ENCODE measurements at regions not wholly inside any gene's neighbourhood (a gene's known extent, or its start where the extent isn't known, plus 50 kb on each side); places are given as distances from the start of the nearest gene placed in this dataset.
A peak's percentile ranks its signal among the peaks of the same experiment; 100 is the strongest.

DNA sequence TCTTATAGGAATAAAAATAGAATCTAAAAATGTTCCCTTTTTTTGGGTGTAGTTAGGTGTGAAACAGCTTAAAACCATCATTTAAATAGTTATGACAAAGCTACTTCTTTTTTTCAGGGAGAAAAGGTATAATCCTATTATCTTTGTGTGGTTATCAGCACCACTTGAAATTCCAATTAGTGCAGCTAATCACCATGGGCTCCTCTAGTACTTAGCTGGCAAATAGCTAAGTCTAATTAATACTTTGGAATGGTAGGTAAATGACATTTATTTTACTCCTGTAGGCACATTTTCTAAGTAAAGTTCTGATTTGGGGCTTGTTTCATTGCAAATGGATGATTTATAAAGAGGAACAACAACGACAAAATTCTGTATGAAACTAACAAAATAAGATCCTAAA, 132.6 kb downstream of the OLFM4 start:
- Histone ChIP-seq H3K36me3 (ENCODE audit: insufficient read depth, low read length) (no peaks in the 10 kb centered on the region), H3K9me3 (ENCODE audit: control insufficient read depth, insufficient read depth, low read length) (0 out of 2 replicates have a peak, but pooled peaks cover 4% of the 10 kb centered on the region)

GRCh38 chr13:53165261-53165660, 136.6 kb downstream of the OLFM4 start:
- H3K4me1 ChIP-seq (ENCODE audit: insufficient read depth, low read length) = no peaks in the 10 kb centered on the region
- H3K9me3 ChIP-seq (ENCODE audit: control insufficient read depth, insufficient read depth, low read length) = no peaks in the 10 kb centered on the region
- H3K9ac ChIP-seq (ENCODE audit: low read depth, low read length) = no peak overlapping the region
- H3K36me3 ChIP-seq (ENCODE audit: insufficient read depth, low read length) = no peaks in the 10 kb centered on the region

More for the DNA sequence above, 132.6 kb downstream of the OLFM4 start:
- no peak overlapping the region for H3K9ac ChIP-seq (ENCODE audit: low read depth, low read length)
- no peaks in the 10 kb centered on the region for H3K4me1 ChIP-seq (ENCODE audit: insufficient read depth, low read length)

DNA sequence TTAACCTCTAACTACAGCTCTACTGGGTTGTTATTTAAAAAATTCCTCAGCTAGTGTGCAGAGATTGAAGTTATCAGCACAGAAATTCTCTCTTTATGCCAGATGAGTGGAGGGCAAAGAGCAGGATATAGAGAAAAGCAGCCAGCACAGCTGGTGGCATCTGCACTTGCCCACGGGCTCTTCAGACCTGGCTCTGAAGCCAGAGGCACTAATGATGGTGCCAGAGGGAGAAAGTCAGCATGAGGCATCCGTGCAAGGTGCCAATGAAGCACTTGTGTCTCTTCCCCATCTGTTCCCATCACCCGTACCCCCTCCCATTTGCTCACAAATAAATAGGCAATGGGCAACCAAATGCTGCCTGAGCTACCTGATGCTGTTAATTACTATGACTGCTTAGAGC, 138.9 kb downstream of the OLFM4 start:
- Histone ChIP-seq H3K36me3 (ENCODE audit: insufficient read depth, low read length) (no peaks in the 10 kb centered on the region), H3K9ac (ENCODE audit: low read depth, low read length) (no peak overlapping the region), H3K4me1 (ENCODE audit: insufficient read depth, low read length) (no peaks in the 10 kb centered on the region)

DNA sequence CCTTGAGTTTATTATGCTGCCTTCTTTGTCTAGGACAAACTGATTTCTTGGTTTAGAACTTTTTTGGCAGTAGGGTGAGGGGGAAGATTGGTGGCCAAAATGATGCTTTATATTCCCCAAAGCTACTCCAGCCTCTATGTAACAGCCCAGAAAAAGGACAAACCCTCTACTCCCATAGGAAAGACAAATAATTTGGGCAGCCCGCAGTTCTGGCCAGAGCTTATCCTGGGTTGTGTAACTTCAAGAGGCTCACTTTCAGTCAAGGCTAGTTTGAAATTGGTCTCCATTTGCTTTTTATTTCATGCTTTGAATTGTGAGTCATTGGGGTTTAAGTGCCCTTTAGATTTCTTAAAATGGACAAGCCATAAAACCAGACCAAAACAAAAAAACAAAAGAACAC, 142.3 kb downstream of the OLFM4 start:
- Histone ChIP-seq H3K9ac (ENCODE audit: low read depth, low read length) (no peak overlapping the region), H3K4me1 (ENCODE audit: insufficient read depth, low read length) (no peaks in the 10 kb centered on the region), H3K36me3 (ENCODE audit: insufficient read depth, low read length) (no peaks in the 10 kb centered on the region), H3K9me3 (ENCODE audit: control insufficient read depth, insufficient read depth, low read length) (no peaks in the 10 kb centered on the region)

More for the DNA sequence above, 138.9 kb downstream of the OLFM4 start:
- no peaks in the 10 kb centered on the region for H3K9me3 ChIP-seq (ENCODE audit: control insufficient read depth, insufficient read depth, low read length)

GRCh38 chr13:53174545-53174944, 145.9 kb downstream of the OLFM4 start:
- Histone ChIP-seq H3K9me3 (ENCODE audit: control insufficient read depth, insufficient read depth, low read length) (no peaks in the 10 kb centered on the region), H3K9ac (ENCODE audit: low read depth, low read length) (no peak overlapping the region), H3K36me3 (ENCODE audit: insufficient read depth, low read length) (no peaks in the 10 kb centered on the region), H3K4me1 (ENCODE audit: insufficient read depth, low read length) (no peaks in the 10 kb centered on the region)

DNA sequence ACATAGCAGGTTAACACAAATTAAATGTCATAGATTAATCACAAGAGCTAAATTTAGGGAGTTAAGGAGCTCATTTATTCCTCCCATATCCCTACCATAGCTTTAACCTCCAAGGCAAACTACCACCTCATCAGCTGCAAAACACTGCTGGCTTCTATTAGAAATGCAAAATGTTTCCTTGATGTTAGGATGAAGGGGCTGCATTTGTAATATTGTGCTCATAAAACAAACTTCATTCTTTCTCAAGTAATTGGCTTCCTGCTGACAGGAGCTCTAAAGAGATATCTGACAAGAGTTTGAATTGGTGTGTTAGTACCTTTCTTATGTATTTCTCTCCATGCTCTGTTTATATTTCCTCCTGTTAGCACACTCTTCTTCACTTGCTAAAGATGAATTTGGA, 152.1 kb downstream of the OLFM4 start:
- H3K9ac ChIP-seq (ENCODE audit: low read depth, low read length) = no peak overlapping the region
- H3K4me1 ChIP-seq (ENCODE audit: insufficient read depth, low read length) = no peaks in the 10 kb centered on the region
- H3K36me3 ChIP-seq (ENCODE audit: insufficient read depth, low read length) = no peaks in the 10 kb centered on the region
- no peaks in the 10 kb centered on the region for H3K9me3 ChIP-seq (ENCODE audit: control insufficient read depth, insufficient read depth, low read length)

- Histone ChIP-seq H3K36me3 (ENCODE audit: insufficient read depth, low read length) (no peaks in the 10 kb centered on the region), H3K9ac (ENCODE audit: low read depth, low read length) (no peak overlapping the region), H3K4me1 (ENCODE audit: insufficient read depth, low read length) (no peaks in the 10 kb centered on the region), H3K9me3 (ENCODE audit: control insufficient read depth, insufficient read depth, low read length) (no peaks in the 10 kb centered on the region)
Observed at GRCh38 chr13:53182724-53183123, 154.1 kb downstream of the OLFM4 start.

GRCh38 chr13:53188120-53188519, 159.5 kb downstream of the OLFM4 start:
- Histone ChIP-seq H3K36me3 (ENCODE audit: insufficient read depth, low read length) (no peaks in the 10 kb centered on the region), H3K9ac (ENCODE audit: low read depth, low read length) (no peak overlapping the region), H3K9me3 (ENCODE audit: control insufficient read depth, insufficient read depth, low read length) (no peaks in the 10 kb centered on the region), H3K4me1 (ENCODE audit: insufficient read depth, low read length) (peaks cover 9% of the 10 kb centered on the region)

DNA sequence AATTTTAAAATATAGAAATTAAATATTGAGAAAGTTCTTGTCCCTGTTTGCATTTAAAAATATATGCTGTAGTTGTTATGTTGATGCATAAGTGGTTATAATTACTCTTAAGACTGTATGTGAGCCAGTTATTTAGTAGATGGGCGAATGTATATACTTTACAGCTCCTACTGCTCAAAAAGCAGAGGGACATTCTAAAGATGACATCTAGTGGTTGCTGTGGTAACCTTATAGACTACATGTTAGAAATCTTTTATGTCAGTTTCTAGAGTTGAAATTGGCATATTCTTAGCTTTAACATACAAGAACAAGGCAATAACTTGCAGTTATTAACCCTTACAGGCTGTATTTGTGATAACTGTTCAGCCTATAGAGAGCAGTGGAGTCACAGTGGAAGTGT, 160.5 kb downstream of the OLFM4 start:
- H3K36me3 ChIP-seq (ENCODE audit: insufficient read depth, low read length) = no peaks in the 10 kb centered on the region
- no peaks in the 10 kb centered on the region for H3K9me3 ChIP-seq (ENCODE audit: control insufficient read depth, insufficient read depth, low read length)
- peaks cover 9% of the 10 kb centered on the region for H3K4me1 ChIP-seq (ENCODE audit: insufficient read depth, low read length)
- no peak overlapping the region for H3K9ac ChIP-seq (ENCODE audit: low read depth, low read length)

DNA sequence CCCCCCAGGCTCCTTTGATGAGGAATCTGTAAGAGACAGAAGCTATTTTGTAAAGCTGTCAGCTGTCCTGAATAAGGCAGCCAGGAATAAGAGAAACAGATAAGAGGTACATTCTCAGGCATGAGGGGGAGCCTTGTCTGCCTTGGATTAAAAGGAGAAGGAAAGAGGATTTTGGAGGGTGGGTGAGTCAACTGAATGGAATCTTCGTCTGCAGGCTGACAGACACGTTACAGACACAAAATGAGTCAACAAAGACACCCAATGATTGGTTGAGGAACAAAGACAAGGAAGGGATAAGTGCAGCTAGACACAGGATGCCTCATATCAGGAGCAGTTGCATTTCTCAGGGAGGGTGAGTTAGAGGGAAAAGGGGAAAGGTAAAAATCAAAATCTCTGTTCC, 162.5 kb downstream of the OLFM4 start:
- no peaks in the 10 kb centered on the region for H3K9me3 ChIP-seq (ENCODE audit: control insufficient read depth, insufficient read depth, low read length)
- H3K36me3 ChIP-seq (ENCODE audit: insufficient read depth, low read length) = no peaks in the 10 kb centered on the region
- H3K4me1 ChIP-seq (ENCODE audit: insufficient read depth, low read length) = peaks cover 9% of the 10 kb centered on the region
- H3K9ac ChIP-seq (ENCODE audit: low read depth, low read length) = no peak overlapping the region

- Histone ChIP-seq H3K4me1 (ENCODE audit: insufficient read depth, low read length) (no peaks in the 10 kb centered on the region), H3K9me3 (ENCODE audit: control insufficient read depth, insufficient read depth, low read length) (no peaks in the 10 kb centered on the region), H3K9ac (ENCODE audit: low read depth, low read length) (no peak overlapping the region), H3K36me3 (ENCODE audit: insufficient read depth, low read length) (no peaks in the 10 kb centered on the region)
Observed at GRCh38 chr13:53197424-53197823, 168.8 kb downstream of the OLFM4 start.

GRCh38 chr13:53198017-53198416, 169.4 kb downstream of the OLFM4 start:
- no peaks in the 10 kb centered on the region for H3K36me3 ChIP-seq (ENCODE audit: insufficient read depth, low read length)
- no peaks in the 10 kb centered on the region for H3K9me3 ChIP-seq (ENCODE audit: control insufficient read depth, insufficient read depth, low read length)
- H3K4me1 ChIP-seq (ENCODE audit: insufficient read depth, low read length) = no peaks in the 10 kb centered on the region
- no peak overlapping the region for H3K9ac ChIP-seq (ENCODE audit: low read depth, low read length)

DNA sequence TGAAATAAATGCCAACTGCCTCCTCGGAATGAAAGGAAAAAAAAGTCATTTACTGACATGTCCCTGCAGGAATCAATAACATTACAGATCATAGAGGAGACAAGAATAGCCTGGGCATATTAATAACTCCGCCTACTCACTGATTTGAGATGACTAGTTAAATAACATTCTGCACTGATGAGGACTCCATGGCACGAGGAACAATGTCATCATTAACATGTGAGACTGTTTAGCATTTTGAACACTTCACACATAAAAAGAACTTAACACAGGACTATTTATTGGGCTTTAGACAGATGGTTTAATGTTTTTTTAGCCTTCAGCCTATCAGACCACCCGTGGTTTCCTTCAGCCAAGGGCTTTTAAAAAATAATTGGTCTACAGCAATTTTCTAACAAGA, 170.1 kb downstream of the OLFM4 start:
- H3K4me1 ChIP-seq (ENCODE audit: insufficient read depth, low read length) = no peaks in the 10 kb centered on the region
- H3K36me3 ChIP-seq (ENCODE audit: insufficient read depth, low read length) = no peaks in the 10 kb centered on the region
- H3K9ac ChIP-seq (ENCODE audit: low read depth, low read length) = no peak overlapping the region
- H3K9me3 ChIP-seq (ENCODE audit: control insufficient read depth, insufficient read depth, low read length) = no peaks in the 10 kb centered on the region

GRCh38 chr13:53200075-53200474, 171.5 kb downstream of the OLFM4 start:
- Histone ChIP-seq H3K36me3 (ENCODE audit: insufficient read depth, low read length) (no peaks in the 10 kb centered on the region), H3K9ac (ENCODE audit: low read depth, low read length) (no peak overlapping the region)

GRCh38 chr13:53200498-53201453, 172.2 kb downstream of the OLFM4 start:
- Histone ChIP-seq H3K36me3 (ENCODE audit: insufficient read depth, low read length) (no peaks in the 10 kb centered on the region), H3K9ac (ENCODE audit: low read depth, low read length) (peak overlapping the region; percentile 36; the same call in 1 of the 2 replicates), H3K9me3 (ENCODE audit: control insufficient read depth, insufficient read depth, low read length) (no peaks in the 10 kb centered on the region), H3K4me1 (ENCODE audit: insufficient read depth, low read length) (no peaks in the 10 kb centered on the region)

More at GRCh38 chr13:53200075-53200474, 171.5 kb downstream of the OLFM4 start:
- no peaks in the 10 kb centered on the region for H3K9me3 ChIP-seq (ENCODE audit: control insufficient read depth, insufficient read depth, low read length)
- no peaks in the 10 kb centered on the region for H3K4me1 ChIP-seq (ENCODE audit: insufficient read depth, low read length)
